ENCODE measurements at regions not wholly inside any gene's neighbourhood (a gene's known extent, or its start where the extent isn't known, plus 50 kb on each side); places are given as distances from the start of the nearest gene placed in this dataset.

DNA sequence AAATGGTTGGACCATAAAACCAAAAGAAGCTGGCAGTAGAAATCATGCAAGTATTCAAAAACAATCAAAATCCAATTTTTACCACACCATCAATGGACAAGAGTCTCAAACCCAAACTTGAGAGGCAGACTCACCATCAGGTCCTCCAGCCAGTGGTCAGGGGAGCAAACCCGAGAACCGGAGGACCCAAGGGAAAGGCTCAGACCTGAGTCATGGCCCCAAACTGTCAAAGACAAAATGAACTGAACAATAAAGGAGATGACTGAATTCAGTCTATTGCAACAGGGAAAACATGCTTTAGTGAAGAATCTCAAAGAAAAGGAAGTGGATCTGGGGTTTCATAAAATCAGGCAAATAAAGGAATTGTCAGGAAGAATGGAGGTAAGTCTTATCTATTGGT lies 150.7 kb upstream of the MGAT5 start:
- no peak for DNase-seq

GRCh38 chr2:134104754-134105153 lies 149.1 kb upstream of the MGAT5 start:
- DNase-seq: no peak

GRCh38 chr2:134107402-134107801 lies 146.5 kb upstream of the MGAT5 start:
- no peak for DNase-seq

GRCh38 chr2:134108113-134108512 lies 145.8 kb upstream of the MGAT5 start:
- no peak for DNase-seq

DNA sequence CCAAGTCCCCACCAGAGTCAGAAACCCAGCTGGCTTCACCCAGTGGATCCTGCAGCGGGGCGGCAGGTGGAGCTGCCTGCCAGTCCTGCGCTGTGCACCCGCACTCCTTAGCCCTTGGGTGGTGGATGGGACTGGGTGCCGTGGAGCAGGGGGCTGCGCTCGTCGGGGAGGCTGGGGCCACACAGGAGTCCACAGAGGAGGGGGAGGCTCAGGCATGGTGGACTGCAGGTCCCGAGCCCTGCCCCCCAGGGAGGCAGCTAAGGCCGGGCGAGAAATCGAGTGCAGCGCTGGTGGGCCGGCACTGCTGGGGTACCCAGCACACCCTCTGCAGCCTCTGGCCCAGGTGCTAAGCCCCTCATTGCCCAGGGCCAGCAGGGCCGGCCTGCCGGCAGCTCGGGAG lies 144.6 kb upstream of the MGAT5 start:
- DNase-seq: no peak

DNA sequence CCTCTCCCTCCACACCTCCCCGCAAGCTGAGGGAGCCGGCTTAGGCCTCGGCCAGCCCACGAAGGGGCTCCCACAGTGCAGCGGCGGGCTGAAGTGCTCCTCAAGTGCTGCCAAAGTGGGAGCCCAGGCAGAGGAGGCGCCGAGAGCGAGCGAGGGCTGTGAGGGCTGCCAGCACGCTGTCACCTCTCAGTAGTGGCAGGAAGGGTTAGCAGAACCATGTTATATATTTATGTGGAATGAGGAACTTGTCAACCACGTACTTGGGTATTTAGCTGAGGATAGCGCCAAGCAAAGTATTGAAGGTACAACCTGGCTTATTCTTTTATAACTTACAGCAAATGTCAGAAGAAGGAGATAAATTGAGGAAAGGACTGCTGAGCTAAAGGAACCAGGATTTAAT lies 144.1 kb upstream of the MGAT5 start:
- DNase-seq: no peak

- DNase-seq: no peak
Measured at GRCh38 chr2:134110532-134110931, 143.3 kb upstream of the MGAT5 start.

- DNase-seq: no peak
Measured at GRCh38 chr2:134117676-134118075, 136.2 kb upstream of the MGAT5 start.

GRCh38 chr2:134118279-134119116 lies 135.4 kb upstream of the MGAT5 start:
- peak; percentile 82 for DNase-seq

DNA sequence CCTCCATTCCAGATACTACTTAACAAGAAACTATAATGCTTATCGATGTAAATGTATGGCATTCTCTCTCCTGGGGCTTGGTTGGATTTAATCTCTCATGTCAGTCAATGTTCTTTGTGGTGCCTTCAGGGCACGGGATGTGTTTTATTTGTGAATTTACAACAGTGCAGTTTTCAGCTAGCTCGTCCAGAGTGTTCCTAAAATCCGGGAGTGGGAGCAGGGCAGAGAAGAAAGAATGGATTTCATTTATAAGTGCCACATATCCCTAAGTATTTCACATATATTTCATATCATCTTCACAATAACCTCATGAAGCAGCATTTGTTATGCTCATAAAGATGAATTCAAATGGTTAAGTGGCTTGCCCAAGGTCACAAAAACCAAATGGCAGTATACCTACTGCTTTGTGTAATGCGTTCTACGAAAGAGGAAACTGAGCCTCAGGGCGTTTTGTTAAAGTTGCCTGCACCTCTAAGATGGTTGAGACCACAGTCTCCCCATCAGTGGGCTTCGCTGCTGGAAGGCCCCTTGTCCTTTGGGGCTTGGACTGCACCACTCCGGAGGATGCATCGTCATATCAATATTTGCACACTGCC lies 134.7 kb upstream of the MGAT5 start:
- DNase-seq: no peak

DNA sequence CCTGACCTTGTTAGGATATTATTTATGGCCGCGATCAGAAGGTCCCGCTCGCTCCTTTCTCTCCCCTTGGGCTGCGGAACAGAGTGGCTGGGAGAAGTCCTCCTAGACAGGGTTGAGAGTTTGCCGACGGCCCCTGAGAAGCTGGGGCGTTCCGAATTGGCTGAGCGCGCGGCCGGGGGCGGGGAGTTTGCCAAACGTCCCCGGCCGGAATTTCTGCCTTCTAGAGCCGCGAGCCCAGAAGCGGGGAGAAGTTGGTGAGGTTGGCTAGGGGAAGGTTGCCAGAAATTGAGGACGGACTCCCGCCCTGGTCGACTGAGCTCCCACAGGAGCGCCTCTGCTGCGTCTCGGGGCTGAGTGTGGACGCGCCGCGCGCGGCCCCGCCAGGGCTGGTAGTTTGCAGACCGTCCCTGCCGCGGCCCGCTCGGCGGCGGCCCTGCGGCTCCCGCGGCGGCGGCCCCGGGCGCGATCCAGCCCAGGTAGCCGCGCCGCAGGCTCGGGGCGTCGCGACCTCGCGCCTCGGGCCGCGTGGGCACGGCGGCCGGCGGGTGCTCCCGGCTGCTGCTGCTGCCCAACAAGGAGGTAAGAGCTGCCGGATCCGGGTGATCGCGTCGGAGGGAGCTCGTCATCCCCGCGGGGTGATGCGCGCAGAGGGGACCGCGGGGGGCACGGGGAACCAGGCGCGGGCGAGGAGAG lies 134.0 kb upstream of the MGAT5 start:
- peak; percentile 76 for DNase-seq

- DNase-seq: no peak
Measured at GRCh38 chr2:134120406-134120732, 133.5 kb upstream of the MGAT5 start.

DNA sequence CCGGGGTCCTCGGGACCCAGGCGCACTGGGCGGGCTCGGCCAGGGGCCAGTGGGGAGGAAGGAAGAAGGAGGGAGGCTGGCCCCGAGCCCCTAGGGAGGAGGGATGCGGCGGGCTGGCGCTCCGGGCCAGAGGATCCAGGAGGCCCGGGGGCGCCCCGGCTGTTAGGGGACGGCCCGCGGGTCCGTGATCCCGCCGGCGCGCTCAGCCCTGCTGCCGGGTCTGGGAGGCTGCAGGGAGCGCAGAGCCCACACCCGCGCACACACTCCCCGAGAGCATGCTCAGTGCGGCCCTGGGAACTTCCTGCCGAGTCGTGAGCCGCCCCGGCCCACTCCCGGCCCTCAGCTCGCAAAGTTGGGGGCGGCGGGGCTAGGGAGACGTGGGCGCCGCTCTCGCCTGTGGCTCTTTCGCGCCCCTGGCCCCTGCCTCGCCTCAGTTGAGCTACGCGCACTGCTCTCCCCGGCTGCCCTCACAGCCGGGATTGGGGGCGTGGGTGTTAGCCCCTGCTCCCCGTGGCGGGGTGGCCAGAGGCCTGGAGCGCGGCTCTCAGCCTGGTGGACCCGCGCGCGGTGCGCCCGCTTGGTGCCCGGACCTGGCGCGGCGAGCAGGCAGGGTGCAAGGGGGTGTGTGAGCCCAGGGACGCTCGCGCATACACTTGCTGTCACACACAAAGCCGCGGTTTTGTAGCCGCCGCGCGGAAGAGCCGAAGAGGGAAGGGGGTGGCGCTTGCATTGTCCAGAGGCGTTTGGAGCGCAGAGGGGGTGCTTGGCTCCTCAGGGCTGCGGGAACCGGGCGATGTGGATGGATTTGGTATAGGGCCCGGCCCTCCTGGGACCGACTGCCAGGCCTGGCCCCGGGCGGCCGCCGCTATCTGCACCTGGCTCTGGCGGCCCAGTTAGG lies 132.9 kb upstream of the MGAT5 start:
- DNase-seq: peak; percentile 59

DNA sequence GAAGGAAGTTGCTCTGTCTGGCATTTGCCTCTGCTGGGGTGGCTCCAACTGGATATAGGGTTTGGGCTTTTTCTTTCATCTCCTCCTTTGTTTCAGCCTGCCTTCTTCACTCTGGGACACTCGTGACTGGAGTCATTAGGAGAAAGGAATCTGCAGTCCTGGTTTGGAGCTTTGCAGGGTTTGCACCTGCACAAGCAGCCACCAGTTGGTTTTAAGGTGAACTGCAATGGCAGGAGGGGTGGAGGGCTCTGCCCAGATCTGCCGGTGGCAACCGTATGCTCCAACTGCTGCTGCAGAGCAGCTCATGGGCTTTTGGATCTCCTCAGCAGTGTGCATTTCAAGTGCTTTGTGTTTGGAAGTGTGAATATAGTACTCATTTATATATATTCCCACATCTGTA lies 131.3 kb upstream of the MGAT5 start:
- no peak for DNase-seq

DNA sequence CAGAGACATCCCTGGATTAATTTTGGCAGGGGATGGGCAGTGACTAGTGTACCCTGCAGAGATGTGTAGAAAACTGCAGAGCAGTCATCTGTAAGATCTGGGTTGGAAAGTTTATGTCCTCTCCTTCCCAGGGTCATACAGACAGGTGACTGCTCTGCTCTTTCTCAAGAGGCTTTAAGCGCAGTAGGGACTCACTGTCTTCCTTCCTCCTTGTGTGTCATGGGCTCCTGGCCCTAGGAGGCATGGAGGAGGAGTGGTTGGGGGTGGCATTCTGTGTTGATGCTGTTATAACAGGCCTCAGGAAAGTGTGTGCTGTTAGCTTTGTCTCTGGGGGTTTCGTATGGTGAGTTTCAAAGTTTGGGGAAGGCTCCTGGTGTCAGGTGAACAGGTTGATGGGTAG lies 130.5 kb upstream of the MGAT5 start:
- no peak for DNase-seq

DNA sequence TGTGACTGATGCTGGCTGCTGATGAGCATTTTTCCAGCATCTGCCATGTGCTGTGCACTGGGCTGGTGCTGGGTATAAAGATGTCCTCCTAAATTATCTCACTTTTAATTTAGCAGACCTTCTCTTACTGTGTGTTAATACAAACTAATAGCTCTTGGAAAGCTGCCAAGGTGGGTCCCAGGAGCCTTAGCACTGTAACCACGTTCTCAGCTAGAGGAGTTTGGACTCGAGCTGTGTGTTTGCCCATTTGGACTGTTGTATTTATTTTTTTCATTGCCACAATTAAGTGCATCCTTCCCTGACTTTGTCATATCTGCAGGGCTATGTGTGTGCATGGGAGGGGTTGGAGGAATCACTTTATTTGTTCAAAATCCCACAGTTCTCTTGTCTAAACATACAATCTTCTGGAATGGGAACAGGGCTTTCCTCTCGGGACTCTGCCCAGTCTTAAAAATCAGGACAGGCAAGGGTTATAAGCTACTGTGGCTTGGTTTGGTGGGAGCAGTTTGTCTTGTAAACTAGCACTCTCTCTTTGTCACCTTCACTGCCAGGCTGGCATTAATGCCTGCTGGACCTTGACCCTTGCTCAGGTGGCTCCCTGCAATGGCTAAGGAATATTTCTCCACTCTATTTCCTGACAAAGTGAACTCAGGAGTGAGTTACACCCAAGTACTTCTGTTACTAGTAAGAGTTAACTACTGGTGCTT lies 129.7 kb upstream of the MGAT5 start:
- no peak for DNase-seq

DNA sequence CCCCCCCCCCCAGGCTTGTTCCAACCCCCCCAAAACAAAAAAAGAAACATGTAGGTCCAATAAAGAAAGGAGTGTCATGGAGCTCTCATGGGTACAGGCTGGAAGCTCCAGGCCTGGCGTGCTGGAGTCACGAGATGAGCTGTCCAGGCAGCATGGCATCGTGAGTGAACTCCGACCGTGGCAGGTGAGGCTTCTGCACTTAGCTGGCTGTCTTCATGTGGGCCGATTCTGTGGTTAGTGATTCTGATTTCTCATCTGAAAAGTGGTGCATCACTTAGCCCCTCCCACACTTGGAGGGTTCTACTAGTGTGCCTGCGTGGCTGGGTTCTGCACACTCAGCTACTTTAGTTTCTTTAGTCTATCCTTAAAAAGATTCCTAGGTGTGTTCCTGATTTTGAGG lies 126.4 kb upstream of the MGAT5 start:
- peak; percentile 16 for DNase-seq

DNA sequence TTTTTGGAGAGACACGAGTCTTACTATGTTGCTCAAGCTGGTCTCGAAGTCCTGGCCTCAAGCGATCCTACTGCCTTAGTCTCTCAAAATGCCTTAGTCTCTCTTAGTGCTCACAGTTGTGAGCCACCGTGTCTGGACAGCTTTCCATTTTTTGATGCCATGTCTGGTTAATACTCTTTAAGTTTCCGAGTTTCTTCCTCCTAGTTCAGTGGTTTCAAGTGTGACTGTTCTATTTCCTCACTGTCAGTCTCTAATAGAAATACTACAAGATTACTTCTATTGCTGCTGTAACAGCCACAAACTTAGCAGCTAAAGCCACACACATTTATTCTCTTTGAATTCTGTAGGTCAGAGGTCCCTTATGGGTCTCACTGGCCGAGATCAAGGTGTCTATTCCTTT lies 125.1 kb upstream of the MGAT5 start:
- DNase-seq: no peak

DNA sequence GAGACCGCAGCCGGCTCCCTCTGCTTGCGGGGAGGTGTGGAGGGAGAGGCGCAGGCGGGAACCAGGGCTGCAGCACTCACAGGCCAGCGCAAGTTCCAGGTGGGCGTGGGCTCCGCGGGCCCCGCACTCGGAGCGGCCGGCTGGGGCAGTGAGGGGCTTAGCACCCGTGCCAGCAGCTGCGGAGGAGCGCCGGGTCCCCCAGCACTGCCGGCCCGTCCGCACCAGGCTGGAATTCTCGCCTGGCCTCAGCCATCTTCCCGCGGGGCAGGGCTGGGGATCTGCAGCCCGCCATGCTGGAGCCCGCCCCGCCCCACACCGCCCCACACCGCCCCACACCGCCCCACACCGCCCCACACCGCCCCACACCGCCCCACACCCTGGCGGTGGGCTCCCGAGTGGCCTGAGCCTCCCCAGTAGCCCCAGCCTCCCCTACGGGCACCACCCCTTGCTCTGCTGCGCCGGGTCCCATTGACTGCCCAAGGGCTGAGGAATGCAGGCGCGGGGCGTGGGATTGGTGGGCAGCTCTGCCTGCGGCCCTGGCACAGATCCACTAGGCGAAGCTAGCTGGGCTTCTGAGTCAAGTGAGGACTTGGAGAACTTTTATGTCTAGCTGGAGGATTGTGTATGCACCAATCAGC lies 123.9 kb upstream of the MGAT5 start:
- no peak for DNase-seq

GRCh38 chr2:134131681-134132489 lies 122.0 kb upstream of the MGAT5 start:
- DNase-seq: no peak

DNA sequence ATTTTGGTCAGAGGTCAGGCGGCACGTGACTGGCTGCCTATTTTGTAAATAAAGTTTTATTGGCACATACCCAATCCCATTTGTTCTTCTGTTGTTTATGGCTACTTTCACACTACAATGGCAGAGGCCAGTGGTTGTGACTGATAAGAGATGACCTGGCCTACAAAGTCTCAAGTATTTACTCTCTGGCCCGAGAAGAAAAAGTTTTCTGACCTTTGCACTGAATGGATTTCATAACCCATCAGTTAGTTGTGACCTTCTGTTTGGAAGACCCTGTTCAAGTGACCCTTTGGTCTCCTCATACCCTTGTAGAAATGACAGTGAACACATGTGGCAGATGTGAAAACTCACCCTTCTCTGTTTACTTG lies 121.4 kb upstream of the MGAT5 start:
- DNase-seq: no peak

Data from CD4-positive, alpha-beta T cell treated with Interferon gamma for 1 hour (primary cell).